Caco-2 (cell line): ENCODE measurements at regions not wholly inside any gene's neighbourhood (a gene's known extent, or its start where the extent isn't known, plus 50 kb on each side); places are given as distances from the start of the nearest gene placed in this dataset.
"Not testable (repeated sequence)": the region's sequence is repeated elsewhere in the genome, so short reads cannot be mapped to it uniquely, and the experiment has no call there.

ENCODE experiments used
- BruUV-seq: library from RNA; stranded (reverse); fragments of 400-500 nt; replicated peaks from 2 replicates; lab custom pipeline; 2021; lab: Mats Ljungman, UMichigan
- CTCF ChIA-PET: fragments of 300-600 bp; sonication (Branson Sonifier 250); formaldehyde crosslinking; loops from one replicate; lab custom pipeline; 2022; ENCODE audit warnings: antibody characterized with exemption; lab: Charles Lee
- POLR2A ChIA-PET: fragments of 300-600 bp; sonication (Branson Sonifier 250); formaldehyde crosslinking; loops from one replicate; lab custom pipeline; 2022; ENCODE audit warnings: antibody characterized with exemption; lab: Charles Lee
- DNase-seq, 2 experiments: peaks; one replicate each; pipeline versions ENCODE4 v3.0.0 to v3.0.0-alpha.2; 2020 to 2022
- H3K27me3 ChIP-seq: replicated peaks from 2 replicates; pipeline ENCODE4 v1.6.0; 2011; ENCODE audit warnings: low read length; ENCODE audit not compliant: control insufficient read depth, insufficient read depth
- H3K36me3 ChIP-seq: 2 replicates; pipeline ENCODE4 v1.5.1; 2011; ENCODE audit warnings: low read length; ENCODE audit not compliant: control insufficient read depth, insufficient read depth
- H3K4me1 ChIP-seq: fragments of 250-450 bp; sonication (Bioruptor Pico); 2 replicates; pipeline ENCODE4 v1.5.1; 2020; ENCODE audit warnings: mild to moderate bottlenecking
- H3K4me3 ChIP-seq: 2 replicates; pipeline ENCODE4 v1.5.1; 2011; ENCODE audit warnings: low read depth, mild to moderate bottlenecking, control low read depth, low read length
- H3K9me3 ChIP-seq: fragments of 250-450 bp; sonication (Bioruptor Pico); 2 replicates; pipeline ENCODE4 v1.5.1; 2020; ENCODE audit warnings: mild to moderate bottlenecking, moderate library complexity
- H3K27ac Mint-ChIP-seq: one replicate; pipeline ENCODE4 v1.8.0; 2022; ENCODE audit warnings: mixed read lengths; ENCODE audit not compliant: unreplicated experiment
- H3K27me3 Mint-ChIP-seq: one replicate; pipeline ENCODE4 v1.8.0; 2022; ENCODE audit warnings: mixed read lengths; ENCODE audit not compliant: insufficient read depth, unreplicated experiment
- H3K36me3 Mint-ChIP-seq: one replicate; pipeline ENCODE4 v1.8.0; 2022; ENCODE audit warnings: mild to moderate bottlenecking, mixed read lengths; ENCODE audit not compliant: insufficient read depth, unreplicated experiment
- H3K4me1 Mint-ChIP-seq: one replicate; pipeline ENCODE4 v1.8.0; 2022; ENCODE audit warnings: low read depth, mixed read lengths; ENCODE audit not compliant: unreplicated experiment
- H3K4me3 Mint-ChIP-seq: one replicate; pipeline ENCODE4 v1.8.0; 2022; ENCODE audit warnings: mild to moderate bottlenecking, moderate library complexity, mixed read lengths; ENCODE audit not compliant: unreplicated experiment
- H3K9me3 Mint-ChIP-seq: one replicate; pipeline ENCODE4 v1.8.0; 2022; ENCODE audit warnings: mixed read lengths; ENCODE audit not compliant: unreplicated experiment
- CTCF ChIP-seq, 2 experiments: fragments of 200-600 bp in 1 of 2; IDR thresholded peaks; 1 replicate in 1 of 2; 2 replicates in 1 of 2; pipeline versions ENCODE4 v1.5.1 to v1.8.0; 2011 to 2022; ENCODE audit warnings: antibody characterized with exemption in 1 of 2, control low read depth in 1 of 2, inconsistent platforms in 1 of 2, low read depth in 1 of 2, low read length in 1 of 2, mild to moderate bottlenecking in 1 of 2, moderate library complexity in 1 of 2; ENCODE audit not compliant: insufficient read depth in 1 of 2, severe bottlenecking in 1 of 2, unreplicated experiment in 1 of 2
- intact Hi-C: fragments of 100-400 bp; cut with micrococcal nuclease; formaldehyde crosslinking; loops from one replicate; pipeline ENCODE4 v1.10.0; 2022; ENCODE audit not compliant: unreplicated experiment

- H3K4me3 ChIP-seq, result no peak overlapping the region
- intact Hi-C loops, result loop anchor here (1.0 kb wide), 1 partner anchor 7 kb away; no protein-coding TSS in a partner anchor
- H3K9me3 ChIP-seq, result peaks cover 4% of the 10 kb centered on the region; the same call in 1 of the 2 replicates
- no peaks in the 10 kb centered on the region for H3K27me3 ChIP-seq
- ChIA-PET CTCF (no interaction called here), POLR2A (no interaction called here)
- H3K27me3 Mint-ChIP-seq, result no peaks in the 10 kb centered on the region
- H3K36me3 Mint-ChIP-seq, result peaks cover 6% of the 10 kb centered on the region
- H3K36me3 ChIP-seq, result no peaks in the 10 kb centered on the region
- no peaks in the 10 kb centered on the region for H3K9me3 Mint-ChIP-seq
- H3K27ac Mint-ChIP-seq, result no peak overlapping the region
- no TSS peak for BruUV-seq
- TF ChIP-seq CTCF (IDR thresholded peaks at IDR 0.05; ENCODE audit: insufficient read depth in 1 of 2, low read depth in 1 of 2, low read length in 1 of 2, severe bottlenecking in 1 of 2, unreplicated experiment in 1 of 2), result no peak
- peaks cover 7% of the 10 kb centered on the region for H3K4me1 Mint-ChIP-seq
- DNase-seq, result no peak
- H3K4me1 ChIP-seq, result peaks cover 7% of the 10 kb centered on the region
- no peak overlapping the region for H3K4me3 Mint-ChIP-seq
Observed at GRCh38 chr20:53723621-53724020, 130.0 kb upstream of the ZNF217 start.

GRCh38 chr20:53723045-53723444 is 129.4 kb upstream of the ZNF217 start:
- H3K4me3 ChIP-seq, result no peak overlapping the region
- H3K36me3 ChIP-seq, result no peaks in the 10 kb centered on the region
- peaks cover 4% of the 10 kb centered on the region; the same call in 1 of the 2 replicates for H3K9me3 ChIP-seq
- ChIA-PET CTCF (no interaction called here), POLR2A (no interaction called here)
- intact Hi-C loops, result no loop called here
- TF ChIP-seq CTCF (IDR thresholded peaks at IDR 0.05; ENCODE audit: insufficient read depth in 1 of 2, low read depth in 1 of 2, low read length in 1 of 2, severe bottlenecking in 1 of 2, unreplicated experiment in 1 of 2), result no peak
- no TSS peak for BruUV-seq
- no peaks in the 10 kb centered on the region for H3K9me3 Mint-ChIP-seq
- peaks cover 6% of the 10 kb centered on the region for H3K36me3 Mint-ChIP-seq
- no peak overlapping the region for H3K4me3 Mint-ChIP-seq
- H3K27ac Mint-ChIP-seq, result no peak overlapping the region
- no peaks in the 10 kb centered on the region for H3K27me3 Mint-ChIP-seq
- DNase-seq, result no peak
- peaks cover 7% of the 10 kb centered on the region for H3K4me1 Mint-ChIP-seq
- H3K4me1 ChIP-seq, result peaks cover 7% of the 10 kb centered on the region
- H3K27me3 ChIP-seq, result no peaks in the 10 kb centered on the region

- peaks cover 6% of the 10 kb centered on the region for H3K36me3 Mint-ChIP-seq
- CTCF ChIA-PET, result no interaction called here
- no peak for DNase-seq
- H3K27ac Mint-ChIP-seq, result no peak overlapping the region
- no peaks in the 10 kb centered on the region for H3K9me3 Mint-ChIP-seq
- Histone ChIP-seq H3K27me3 (no peaks in the 10 kb centered on the region), H3K36me3 (no peaks in the 10 kb centered on the region), H3K9me3 (peaks cover 4% of the 10 kb centered on the region; the same call in 1 of the 2 replicates), H3K4me3 (no peak overlapping the region), H3K4me1 (peaks cover 7% of the 10 kb centered on the region)
- no TSS peak for BruUV-seq
- TF ChIP-seq CTCF (IDR thresholded peaks at IDR 0.05; ENCODE audit: insufficient read depth in 1 of 2, low read depth in 1 of 2, low read length in 1 of 2, severe bottlenecking in 1 of 2, unreplicated experiment in 1 of 2), result no peak
- H3K4me1 Mint-ChIP-seq, result peaks cover 7% of the 10 kb centered on the region
- no peaks in the 10 kb centered on the region for H3K27me3 Mint-ChIP-seq
- H3K4me3 Mint-ChIP-seq, result no peak overlapping the region
- POLR2A ChIA-PET, result no interaction called here
- intact Hi-C loops, result no loop called here
Observed at GRCh38 chr20:53722515-53723036, 128.9 kb upstream of the ZNF217 start.

- BruUV-seq, POLR2A ChIA-PET, intact Hi-C loops: not testable (repeated sequence)
Observed at GRCh38 chr20:53721445-53721963, 127.9 kb upstream of the ZNF217 start.

GRCh38 chr20:53719171-53719803 is 125.6 kb upstream of the ZNF217 start:
- H3K9me3 Mint-ChIP-seq, H3K9me3 ChIP-seq, H3K27me3 Mint-ChIP-seq, POLR2A ChIA-PET, H3K36me3 ChIP-seq, H3K4me1 ChIP-seq, BruUV-seq, DNase-seq, H3K4me3 ChIP-seq, H3K36me3 Mint-ChIP-seq, H3K4me3 Mint-ChIP-seq, H3K27me3 ChIP-seq, H3K27ac Mint-ChIP-seq: not testable (repeated sequence)
- intact Hi-C loops, result loop anchor here (5.0 kb wide), 1 partner anchor 467 kb away; no protein-coding TSS in a partner anchor
- CTCF ChIA-PET, result interaction anchor here (0.8 to 0.9 kb wide), 2 partner anchors 17 to 221 kb away, joined by 3 to 4 read pairs; no protein-coding TSS in a partner anchor
- H3K4me1 Mint-ChIP-seq, result peaks cover 18% of the 10 kb centered on the region

More at GRCh38 chr20:53721445-53721963, 127.9 kb upstream of the ZNF217 start:
- CTCF ChIA-PET, H3K27me3 ChIP-seq, DNase-seq, H3K4me1 ChIP-seq, H3K27ac Mint-ChIP-seq, H3K9me3 Mint-ChIP-seq, H3K4me3 Mint-ChIP-seq, H3K9me3 ChIP-seq, H3K27me3 Mint-ChIP-seq, H3K36me3 Mint-ChIP-seq, H3K4me3 ChIP-seq, H3K4me1 Mint-ChIP-seq, H3K36me3 ChIP-seq: not testable (repeated sequence)
